ENCODE measurements at regions not wholly inside any gene's neighbourhood (a gene's known extent, or its start where the extent isn't known, plus 50 kb on each side); places are given as distances from the start of the nearest gene placed in this dataset.

- Histone ChIP-seq H3K9me3 (ENCODE audit: control insufficient read depth in 4 of 4, low read length in 3 of 4) (no peaks in the 10 kb centered on the region), H3K4me3 (ENCODE audit: low read depth in 1 of 3, low read length in 3 of 3) (no peak overlapping the region), H3K27ac (ENCODE audit: low read depth in 1 of 2, low read length in 2 of 2) (no peak overlapping the region), H3K36me3 (ENCODE audit: control insufficient read depth in 4 of 4, insufficient read depth in 3 of 4, low read depth in 1 of 4, low read length in 3 of 4) (no peaks in the 10 kb centered on the region), H3K9ac (ENCODE audit: low read depth in 1 of 2, low read length in 2 of 2) (no peak overlapping the region), H3K27me3 (ENCODE audit: control insufficient read depth in 4 of 4, insufficient read depth in 4 of 4, low read length in 3 of 4) (no peaks in the 10 kb centered on the region), H3K4me1 (ENCODE audit: control insufficient read depth in 4 of 4, insufficient read depth in 4 of 4, low read length in 3 of 4) (peaks cover 4 to 17% (median 13%) of the 10 kb centered on the region in 4 donors)
- no peak for DNase-seq (ENCODE audit: low spot score)
- 86% methylated on average over 3 of the region's 3 CpGs for WGBS
- TF ChIP-seq EGR1 (IDR thresholded peaks at IDR 0.05; ENCODE audit: low read depth in 2 of 2), result no peak
- TF ChIP-seq, protein P1, sequence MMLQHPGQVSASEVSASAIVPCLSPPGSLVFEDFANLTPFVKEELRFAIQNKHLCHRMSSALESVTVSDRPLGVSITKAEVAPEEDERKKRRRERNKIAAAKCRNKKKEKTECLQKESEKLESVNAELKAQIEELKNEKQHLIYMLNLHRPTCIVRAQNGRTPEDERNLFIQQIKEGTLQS (IDR thresholded peaks at IDR 0.05), result no peak
Observed at GRCh38 chr5:147179562-147180147, 55.2 kb upstream of the STK32A start.

GRCh38 chr5:147180751-147181150, 54.1 kb upstream of the STK32A start:
- H3K9ac ChIP-seq (ENCODE audit: low read depth in 1 of 2, low read length in 2 of 2), result no peak overlapping the region
- WGBS, result 87% methylated on average over 4 of the region's 4 CpGs
- no peak for DNase-seq (ENCODE audit: low spot score)
- no peak overlapping the region for H3K4me3 ChIP-seq (ENCODE audit: low read depth in 1 of 3, low read length in 3 of 3)
- no peaks in the 10 kb centered on the region for H3K9me3 ChIP-seq (ENCODE audit: control insufficient read depth in 4 of 4, low read length in 3 of 4)
- TF ChIP-seq REST (IDR thresholded peaks at IDR 0.05), result no peak
- TF ChIP-seq FOXA1 (IDR thresholded peaks at IDR 0.05), result no peak
- peaks cover under 1 to 7% (median 6%) of the 10 kb centered on the region in 4 donors for H3K4me1 ChIP-seq (ENCODE audit: control insufficient read depth in 4 of 4, insufficient read depth in 4 of 4, low read length in 3 of 4)
- H3K27me3 ChIP-seq (ENCODE audit: control insufficient read depth in 4 of 4, insufficient read depth in 4 of 4, low read length in 3 of 4), result no peaks in the 10 kb centered on the region
- H3K27ac ChIP-seq (ENCODE audit: low read depth in 1 of 2, low read length in 2 of 2), result no peak overlapping the region
- H3K36me3 ChIP-seq (ENCODE audit: control insufficient read depth in 4 of 4, insufficient read depth in 3 of 4, low read depth in 1 of 4, low read length in 3 of 4), result no peaks in the 10 kb centered on the region
